Neutrophil (primary cell): ENCODE measurements at regions not wholly inside any gene's neighbourhood (a gene's known extent, or its start where the extent isn't known, plus 50 kb on each side); places are given as distances from the start of the nearest gene placed in this dataset.

Source experiments
- H3K27ac ChIP-seq: fragments of 200-600 bp; sonication (generic); 2 replicates; pipeline ENCODE4 v1.5.1; 2016; ENCODE audit warnings: mild to moderate bottlenecking, moderate library complexity
- H3K27me3 ChIP-seq: fragments of 200-600 bp; sonication (generic); 2 replicates; pipeline ENCODE4 v1.6.0; 2016; ENCODE audit warnings: mild to moderate bottlenecking
- H3K36me3 ChIP-seq: fragments of 200-600 bp; sonication (generic); 2 replicates; pipeline ENCODE4 v1.5.1; 2017
- H3K4me1 ChIP-seq, 2 experiments: fragments of 200-600 bp in 1 of 2; sonication (generic) in 1 of 2; 1 replicate in 1 of 2; 2 replicates in 1 of 2; pipeline versions ENCODE4 v1.5.1 to v1.6.1; 2013 to 2016; ENCODE audit warnings: low read depth in 1 of 2, low read length in 1 of 2, mild to moderate bottlenecking in 1 of 2, moderate library complexity in 1 of 2; ENCODE audit not compliant: control insufficient read depth in 1 of 2, insufficient read depth in 1 of 2
- H3K4me3 ChIP-seq, 2 experiments: fragments of 200-600 bp in 1 of 2; sonication (generic) in 1 of 2; 1 replicate in 1 of 2; 2 replicates in 1 of 2; pipeline ENCODE4 v1.5.1; 2013 to 2016; ENCODE audit warnings: low read depth in 1 of 2, low read length in 1 of 2, mild to moderate bottlenecking in 1 of 2, moderate library complexity in 1 of 2
- H3K9me3 ChIP-seq: fragments of 200-600 bp; sonication (generic); 2 replicates; pipeline ENCODE4 v1.5.1; 2016
- CTCF ChIP-seq: fragments of 200-600 bp; sonication (generic); IDR thresholded peaks from 2 replicates; pipeline ENCODE4 v1.5.1; 2016; ENCODE audit warnings: antibody characterized with exemption

- no peak overlapping the region for H3K4me3 ChIP-seq
- H3K27me3 ChIP-seq = no peaks in the 10 kb centered on the region
- no peaks in the 10 kb centered on the region for H3K9me3 ChIP-seq
- no peaks in the 10 kb centered on the region for H3K4me1 ChIP-seq
- no peak for TF ChIP-seq CTCF
- no peaks in the 10 kb centered on the region for H3K36me3 ChIP-seq
- no peak overlapping the region for H3K27ac ChIP-seq
Observed at GRCh38 chr19:29467824-29468401, 57.9 kb upstream of the VSTM2B start.

GRCh38 chr19:29475469-29475868, 50.3 kb upstream of the VSTM2B start:
- Histone ChIP-seq H3K4me1 (no peaks in the 10 kb centered on the region), H3K36me3 (no peaks in the 10 kb centered on the region), H3K27me3 (no peaks in the 10 kb centered on the region), H3K9me3 (peaks cover 2% of the 10 kb centered on the region), H3K4me3 (no peak overlapping the region), H3K27ac (no peak overlapping the region)
- TF ChIP-seq CTCF = no peak
